GM19043 (cell line): ENCODE measurements at regions not wholly inside any gene's neighbourhood (a gene's known extent, or its start where the extent isn't known, plus 50 kb on each side); places are given as distances from the start of the nearest gene placed in this dataset.
"Not testable (repeated sequence)": the region's sequence is repeated elsewhere in the genome, so short reads cannot be mapped to it uniquely, and the experiment has no call there.

Source experiments
- ATAC-seq: cut with Tn5 transposase; IDR thresholded peaks from one replicate; pipeline ENCODE4 v1.9.1; 2021; ENCODE audit warnings: low read depth; ENCODE audit not compliant: unreplicated experiment

DNA sequence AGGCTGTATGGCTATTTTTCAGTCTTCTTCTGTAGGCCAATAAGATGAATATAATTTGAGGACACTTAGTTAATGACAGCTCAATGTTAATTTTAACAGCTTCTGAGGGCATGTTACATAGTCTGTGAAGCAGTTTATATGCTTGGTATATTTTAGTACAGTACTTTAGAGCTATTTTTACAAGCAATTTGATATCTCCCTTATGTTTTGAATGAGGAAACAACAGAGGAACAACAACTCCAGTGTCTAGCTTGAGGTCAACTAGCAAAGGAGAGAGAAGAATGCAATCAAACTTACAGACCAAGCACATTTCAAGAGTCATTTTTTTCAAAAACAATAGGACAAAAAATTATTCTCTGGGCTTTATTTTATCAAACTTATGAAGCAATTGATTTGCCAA, 469.1 kb upstream of the DCN start:
- no peak for ATAC-seq

- no peak for ATAC-seq
Measured at GRCh38 chr12:91643763-91644162, 461.1 kb upstream of the DCN start.

GRCh38 chr12:91640021-91640420, 457.4 kb upstream of the DCN start:
- no peak for ATAC-seq

DNA sequence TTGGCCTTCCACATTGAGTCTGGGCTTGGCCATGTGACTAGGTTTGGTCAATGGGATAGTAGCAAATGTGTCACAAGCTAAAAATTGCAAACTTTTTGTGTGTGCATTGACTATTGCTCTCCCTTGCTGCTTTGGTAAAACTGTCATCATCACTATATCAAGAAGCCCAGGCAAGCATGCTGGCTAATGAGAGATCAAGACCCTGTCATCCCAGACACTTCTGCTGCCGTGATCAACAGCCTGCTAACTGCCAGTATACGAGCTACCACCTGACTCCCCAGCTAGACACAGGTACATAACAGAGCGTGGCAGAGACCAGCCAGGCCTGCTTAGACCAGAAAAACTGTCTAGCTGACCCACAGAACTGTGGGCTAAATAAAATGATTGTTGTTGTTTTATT, 456.7 kb upstream of the DCN start:
- ATAC-seq, result no peak

GRCh38 chr12:91637789-91638624, 455.4 kb upstream of the DCN start:
- ATAC-seq, result no peak

DNA sequence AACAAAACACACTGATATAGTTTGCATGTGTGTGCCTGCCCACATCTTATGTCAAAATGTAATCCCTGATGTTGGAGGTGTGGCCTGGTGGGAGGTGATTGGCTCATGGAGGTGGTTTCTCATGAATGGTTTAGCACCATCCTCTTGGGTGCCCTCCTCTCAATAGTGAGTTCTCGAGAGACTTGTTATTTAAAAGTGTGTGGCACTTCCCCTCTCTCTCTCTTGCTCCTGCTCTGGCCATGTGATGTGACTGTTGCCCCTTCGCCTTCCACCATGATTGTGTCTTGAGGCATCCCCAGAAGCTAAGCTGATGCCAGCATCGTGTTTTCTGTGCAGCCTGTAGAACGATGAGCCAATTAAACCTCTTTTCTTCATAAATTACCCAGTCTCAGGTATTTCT, 454.1 kb upstream of the DCN start:
- no peak for ATAC-seq

DNA sequence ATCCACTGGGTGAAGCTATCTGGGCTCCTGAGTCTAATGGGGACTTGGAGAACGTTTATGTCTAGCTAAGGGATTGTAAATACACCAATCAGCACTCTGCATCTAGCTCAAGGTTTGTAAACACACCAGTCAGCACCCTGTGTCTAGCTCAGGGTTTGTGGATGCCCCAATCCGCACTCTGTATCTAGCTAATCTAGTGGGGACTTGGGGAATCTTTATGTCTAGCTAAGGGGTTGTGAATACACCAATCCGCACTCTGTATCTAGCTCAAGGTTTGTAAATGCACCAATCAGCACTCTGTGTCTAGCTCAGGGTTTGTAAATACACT, 451.7 kb upstream of the DCN start:
- ATAC-seq, result not testable (repeated sequence)

- ATAC-seq, result no peak
Measured at GRCh38 chr12:91633734-91634357, 451.2 kb upstream of the DCN start.

DNA sequence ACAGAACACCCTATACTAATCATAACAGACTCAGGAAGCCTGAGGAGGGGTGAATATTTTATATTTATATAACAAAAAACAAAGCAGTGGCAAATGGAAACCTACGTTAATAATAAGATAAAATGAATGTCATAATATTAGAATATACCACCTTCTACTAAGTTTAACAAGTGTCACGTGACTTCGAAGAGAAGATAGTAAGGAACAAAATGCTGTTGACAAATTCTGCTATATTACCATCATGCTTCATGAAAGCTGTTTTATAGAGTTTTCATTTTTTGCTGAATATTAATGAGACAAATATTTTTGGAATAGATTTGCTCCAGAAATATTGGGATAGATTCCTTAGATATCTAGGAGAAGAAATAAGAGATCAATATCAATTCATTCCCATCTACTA, 450.6 kb upstream of the DCN start:
- ATAC-seq, result no peak

DNA sequence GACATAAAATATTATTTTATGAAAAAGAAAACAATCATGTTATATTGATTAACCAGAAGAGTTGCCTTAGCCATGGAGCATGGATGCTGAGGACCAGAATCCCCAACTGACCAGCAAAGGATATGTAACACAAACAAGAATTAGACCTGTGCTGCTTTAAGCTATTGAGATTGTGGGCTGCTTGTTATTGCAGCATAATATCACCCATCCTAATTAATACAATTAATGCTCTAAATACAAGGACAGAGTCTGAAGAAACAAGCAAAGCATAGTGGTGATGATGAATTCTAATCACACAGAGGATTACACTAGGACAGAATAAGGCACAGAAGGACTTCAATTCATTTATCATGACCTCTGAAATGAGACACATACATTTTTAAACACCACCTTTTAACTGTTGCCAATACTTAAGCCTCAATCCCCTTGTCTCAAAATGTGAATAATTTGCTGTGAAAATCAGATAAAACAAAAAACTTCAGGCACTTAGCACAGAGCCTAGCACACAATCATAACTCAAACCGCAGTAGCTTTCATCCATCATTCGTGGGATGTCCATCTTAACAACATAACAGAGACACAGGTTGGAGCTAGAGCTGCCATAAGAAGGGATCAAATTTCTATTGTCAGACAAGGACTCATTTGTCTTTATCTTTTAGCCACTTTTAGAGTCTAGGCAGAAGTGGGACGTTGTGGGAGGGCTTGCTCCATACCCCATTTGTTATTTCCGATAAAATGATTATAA, 449.6 kb upstream of the DCN start:
- no peak for ATAC-seq

DNA sequence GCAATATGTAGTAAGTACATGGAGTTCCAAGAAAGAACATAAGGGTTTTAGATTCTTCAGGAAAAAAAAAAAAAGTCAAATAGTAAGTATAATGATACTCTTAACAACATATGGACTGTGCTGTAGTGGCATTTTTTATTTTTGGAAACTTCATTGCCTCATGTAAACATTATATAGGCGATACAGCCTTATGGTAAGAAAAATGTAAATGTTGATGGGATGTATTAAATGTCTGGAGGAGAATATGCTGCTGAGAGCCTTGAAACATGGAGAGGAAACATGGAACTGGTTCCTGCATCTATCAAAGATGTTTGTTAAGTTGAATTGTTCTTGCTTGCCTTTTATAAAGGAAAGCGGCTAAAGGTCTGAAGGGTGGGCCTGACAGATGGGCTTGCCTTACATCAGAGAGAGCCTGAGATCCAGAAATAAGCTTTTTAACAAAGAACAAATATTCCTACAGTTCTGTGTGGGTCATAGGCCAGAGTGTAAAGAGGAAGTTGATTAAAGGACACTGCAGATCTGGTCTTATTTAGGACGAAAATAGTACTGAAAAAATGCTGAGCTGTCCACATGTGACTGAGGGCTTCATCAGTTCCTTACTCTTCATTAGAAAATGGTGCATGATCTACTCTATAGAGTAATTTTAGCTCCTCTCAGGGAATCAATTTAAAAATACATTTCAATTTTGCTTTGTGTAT, 448.1 kb upstream of the DCN start:
- no peak for ATAC-seq

GRCh38 chr12:91630083-91630482, 447.5 kb upstream of the DCN start:
- ATAC-seq, result no peak

GRCh38 chr12:91629440-91629839, 446.8 kb upstream of the DCN start:
- ATAC-seq, result no peak

DNA sequence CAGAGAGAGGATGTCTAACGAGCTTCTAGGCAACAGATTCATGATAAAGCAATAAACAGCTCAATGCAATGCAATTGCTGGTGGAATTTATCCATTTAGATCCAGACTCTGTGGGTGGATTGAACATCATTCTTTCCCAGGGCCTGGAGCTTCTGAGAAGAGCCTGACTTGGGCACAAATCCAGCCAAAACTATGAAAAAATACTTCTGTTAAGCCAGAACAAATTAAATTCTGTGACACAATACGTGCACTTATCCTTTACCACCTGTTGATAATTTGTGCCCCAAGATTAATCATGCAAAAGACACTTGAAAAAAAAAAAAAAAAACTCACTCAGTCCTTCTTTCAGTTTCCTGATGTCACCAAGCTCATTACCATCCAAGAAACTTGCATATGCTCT, 446.0 kb upstream of the DCN start:
- no peak for ATAC-seq

DNA sequence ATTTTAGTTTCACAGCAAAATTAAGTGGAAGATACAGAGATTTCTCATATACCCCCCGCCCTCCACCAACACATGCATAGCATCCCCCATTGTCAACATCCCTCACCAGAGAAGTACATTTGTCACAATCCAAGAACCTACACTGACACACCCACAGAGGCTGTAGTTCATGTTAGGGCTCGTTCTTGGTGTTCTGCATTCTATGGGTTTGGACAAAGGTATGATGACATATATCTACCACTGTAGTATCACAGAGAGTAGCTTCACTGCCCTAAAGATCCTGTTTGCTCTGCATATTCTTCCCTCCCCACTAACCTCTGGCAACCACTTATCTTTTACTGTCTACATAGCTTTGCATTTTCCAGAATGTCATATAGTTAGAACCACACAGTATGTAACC, 444.6 kb upstream of the DCN start:
- ATAC-seq, result no peak

DNA sequence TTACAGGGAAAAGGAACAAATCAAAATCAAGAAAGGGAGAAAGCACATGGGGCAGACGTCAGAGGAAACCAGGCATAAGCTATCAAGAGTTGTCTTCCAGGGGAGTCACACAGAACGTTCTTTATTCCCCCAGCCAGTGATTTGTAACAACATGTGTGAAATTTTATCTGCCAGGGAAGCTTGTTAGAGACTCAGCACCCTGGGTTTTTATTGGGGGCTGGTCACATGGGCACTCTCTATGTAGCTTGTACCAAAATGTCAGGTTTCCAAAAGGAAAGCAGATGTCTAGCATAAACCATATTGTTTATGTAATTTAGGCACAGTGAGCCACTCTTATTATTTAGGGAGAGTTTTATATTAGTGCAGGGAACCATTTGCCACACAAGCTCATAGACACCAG, 440.4 kb upstream of the DCN start:
- no peak for ATAC-seq

DNA sequence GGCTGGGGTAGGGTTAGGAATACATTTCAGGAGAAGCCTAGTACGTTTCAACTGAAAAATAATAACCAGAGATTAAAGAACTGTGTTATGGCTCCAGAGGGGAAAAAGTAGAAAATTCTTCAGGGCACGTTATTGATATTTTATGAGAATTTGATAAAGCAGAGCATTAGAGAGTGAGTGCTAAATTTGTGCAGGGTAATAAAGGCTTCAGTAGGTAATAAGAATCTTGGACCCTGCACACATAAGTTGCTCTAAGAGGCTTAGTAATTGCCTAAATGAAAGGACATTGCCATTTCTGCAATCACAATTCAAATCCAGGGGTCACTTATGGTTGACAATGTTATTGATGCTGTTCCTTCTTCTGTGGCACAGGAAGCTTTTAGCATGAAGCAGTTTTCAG, 439.4 kb upstream of the DCN start:
- no peak for ATAC-seq

DNA sequence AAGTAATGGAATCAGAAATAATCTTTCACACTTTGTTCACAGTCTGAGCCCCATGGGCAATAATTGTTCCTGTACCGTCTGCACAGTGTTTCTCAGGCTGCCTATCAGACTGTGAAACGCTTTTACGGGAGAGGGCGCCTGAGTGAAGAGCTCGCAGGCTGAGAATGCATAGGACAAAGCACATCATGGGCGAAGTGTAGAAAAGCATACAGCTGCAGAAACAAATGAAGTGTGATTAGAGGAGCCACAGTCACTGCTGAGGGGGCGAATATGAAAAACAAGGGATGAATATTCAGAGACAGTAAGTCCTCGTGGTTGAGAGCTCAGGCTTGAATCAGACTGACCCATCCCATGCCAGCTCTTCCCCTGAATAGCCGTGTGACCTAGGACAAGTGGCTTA, 438.4 kb upstream of the DCN start:
- ATAC-seq, result no peak

DNA sequence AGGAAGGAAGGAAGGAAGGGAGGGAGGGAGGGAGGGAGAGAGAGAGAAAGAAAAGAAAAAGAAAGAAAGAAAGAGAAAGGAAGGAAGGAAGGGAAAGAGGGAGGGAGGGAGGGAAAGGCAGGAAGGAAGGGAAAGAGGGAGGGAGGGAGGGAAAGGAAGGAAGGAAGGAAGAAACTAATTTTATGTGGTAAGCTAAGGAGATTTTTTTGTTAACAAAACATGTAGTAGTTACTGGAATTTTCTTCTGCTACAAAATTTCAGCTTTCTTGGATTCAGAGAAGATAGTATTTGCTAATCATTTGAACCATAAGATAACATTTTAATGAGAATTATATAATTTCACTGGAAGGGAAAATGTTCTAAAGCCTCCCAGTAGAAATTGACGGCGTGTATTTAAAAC, 437.8 kb upstream of the DCN start:
- ATAC-seq, result no peak

DNA sequence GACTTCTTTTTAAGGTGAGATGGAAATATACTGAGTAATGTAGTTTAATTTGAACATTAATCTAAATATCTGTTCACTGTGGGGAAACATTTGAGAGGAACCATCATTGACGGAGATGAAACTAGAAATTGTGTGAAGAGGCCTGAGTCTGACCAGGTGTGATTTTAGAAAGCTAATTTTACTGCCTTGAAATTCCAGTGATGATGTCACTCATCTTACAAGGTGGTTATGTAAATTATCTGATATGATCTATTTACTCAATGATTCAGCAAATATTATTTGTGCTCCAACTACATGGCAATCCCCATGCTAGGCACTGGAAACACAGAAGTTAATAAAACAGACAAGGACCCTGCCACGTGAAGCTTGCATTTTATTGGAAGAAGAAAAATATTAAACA, 435.7 kb upstream of the DCN start:
- no peak for ATAC-seq

- ATAC-seq, result no peak
Measured at GRCh38 chr12:91617818-91618217, 435.2 kb upstream of the DCN start.
